H1 (cell line): ENCODE measurements at regions not wholly inside any gene's neighbourhood (a gene's known extent, or its start where the extent isn't known, plus 50 kb on each side); places are given as distances from the start of the nearest gene placed in this dataset.

Experiments used
- CTCF ChIA-PET: fragments of 300-600 bp; sonication (Branson Sonifier 250); formaldehyde crosslinking; loops from one replicate; lab custom pipeline; 2021; ENCODE audit not compliant: partially characterized antibody; lab: Charles Lee
- POLR2A ChIA-PET: fragments of 300-600 bp; sonication (Branson Sonifier 250); formaldehyde crosslinking; loops from one replicate; lab custom pipeline; 2021; ENCODE audit warnings: inconsistent platforms; ENCODE audit not compliant: partially characterized antibody; lab: Charles Lee
- DNase-seq, 2 experiments: peaks; one replicate each; pipeline versions ENCODE4 v3.0.0 to v3.0.0-alpha.2; 2010 to 2022; ENCODE audit warnings: low spot score in 2 of 2, low read depth in 1 of 2, mixed read lengths in 1 of 2
- FAIRE-seq: peaks from 2 replicates; lab custom pipeline; 2011; peaks lifted over from hg19 to GRCh38; lab: Jason Lieb, UNC
- H2AFZ ChIP-seq: 2 replicates; pipeline ENCODE4 v1.8.1; 2012; ENCODE audit warnings: low read length, inconsistent platforms
- H2AK5ac ChIP-seq: 2 replicates; pipeline ENCODE4 v1.6.1; 2013; ENCODE audit warnings: low read depth, low read length
- H2BK120ac ChIP-seq: replicated peaks from 2 replicates; pipeline ENCODE3; 2013; ENCODE audit warnings: low read depth, low read length, inconsistent platforms
- H2BK12ac ChIP-seq: 2 replicates; pipeline ENCODE4 v1.6.1; 2013; ENCODE audit warnings: low read depth, low read length
- H2BK15ac ChIP-seq: 2 replicates; pipeline ENCODE4 v1.6.1; 2013; ENCODE audit warnings: low read length
- H2BK20ac ChIP-seq: 2 replicates; pipeline ENCODE4 v1.6.1; 2013; ENCODE audit warnings: low read length
- H2BK5ac ChIP-seq: 2 replicates; pipeline ENCODE4 v1.6.1; 2013; ENCODE audit warnings: low read depth, low read length
- H3K14ac ChIP-seq: 2 replicates; pipeline ENCODE4 v1.6.1; 2013; ENCODE audit warnings: inconsistent platforms; ENCODE audit not compliant: insufficient read length
- H3K18ac ChIP-seq: 2 replicates; pipeline ENCODE4 v1.6.1; 2013; ENCODE audit warnings: low read length; ENCODE audit errors: extremely low read depth
- H3K23ac ChIP-seq: 2 replicates; pipeline ENCODE4 v1.6.1; 2013; ENCODE audit warnings: inconsistent platforms; ENCODE audit not compliant: insufficient read length
- H3K23me2 ChIP-seq: 2 replicates; pipeline ENCODE4 v1.6.1; 2013; ENCODE audit warnings: low read depth, low read length
- H3K27ac ChIP-seq: 2 replicates; pipeline ENCODE4 v1.6.1; 2011; ENCODE audit warnings: low read depth, low read length, inconsistent platforms
- H3K27me3 ChIP-seq, 4 experiments: replicated peaks in 1 of 4; 1 replicate in 1 of 4; 2 replicates in 3 of 4; pipeline versions ENCODE4 v1.6.1 to v1.8.1; 2011 to 2013; ENCODE audit warnings: low read length in 3 of 4, mild to moderate bottlenecking in 3 of 4, inconsistent platforms in 2 of 4, mixed read lengths in 2 of 4, moderate library complexity in 1 of 4; ENCODE audit not compliant: control insufficient read depth in 3 of 4, insufficient read depth in 3 of 4; ENCODE audit errors: extremely low read depth in 1 of 4
- H3K36me3 ChIP-seq, 4 experiments: 2 replicates each; pipeline versions ENCODE4 v1.6.1 to v1.8.1; 2011 to 2013; ENCODE audit warnings: mild to moderate bottlenecking in 4 of 4, low read length in 3 of 4, moderate library complexity in 2 of 4, control low read depth in 1 of 4, inconsistent platforms in 1 of 4; ENCODE audit not compliant: insufficient read depth in 4 of 4, control insufficient read depth in 2 of 4
- H3K4ac ChIP-seq: replicated peaks from 2 replicates; pipeline ENCODE3; 2013; ENCODE audit warnings: low read length, low read depth, mixed read lengths, inconsistent platforms; ENCODE audit not compliant: insufficient read length
- H3K4me1 ChIP-seq, 4 experiments: replicated peaks in 1 of 4; 1 replicate in 1 of 4; 2 replicates in 3 of 4; pipeline versions ENCODE4 v1.6.1 to v1.8.1; 2011 to 2013; ENCODE audit warnings: low read length in 3 of 4, inconsistent platforms in 2 of 4, mixed read lengths in 1 of 4; ENCODE audit not compliant: insufficient read depth in 4 of 4, control insufficient read depth in 3 of 4
- H3K4me2 ChIP-seq, 2 experiments: 2 replicates each; pipeline versions ENCODE4 v1.6.1 to v1.8.1; 2011 to 2013; ENCODE audit warnings: low read depth in 2 of 2, low read length in 2 of 2, control low read depth in 1 of 2, inconsistent platforms in 1 of 2, mild to moderate bottlenecking in 1 of 2; ENCODE audit not compliant: insufficient read depth in 1 of 2
- H3K4me3 ChIP-seq, 4 experiments: fragments of 200-600, 300-600 bp in 1 of 4; sonication (generic), shearing (Covaris generic), sonication (Bioruptor Twin) in 1 of 4; 2 replicates each; pipeline versions ENCODE4 v1.5.1 to v1.8.1; 2011 to 2016; ENCODE audit warnings: low read length in 4 of 4, low read depth in 3 of 4, control low read depth in 2 of 4, inconsistent platforms in 2 of 4, mild to moderate bottlenecking in 2 of 4, mixed read lengths in 1 of 4, moderate library complexity in 1 of 4; ENCODE audit not compliant: insufficient read depth in 2 of 4; ENCODE audit errors: extremely low read depth in 1 of 4
- H3K56ac ChIP-seq: replicated peaks from 2 replicates; pipeline ENCODE3; 2013; ENCODE audit warnings: low read depth, mild to moderate bottlenecking, mixed read lengths, low read length, inconsistent platforms; ENCODE audit not compliant: insufficient read length
- H3K79me1 ChIP-seq: 2 replicates; pipeline ENCODE4 v1.6.1; 2013; ENCODE audit warnings: low read depth, low read length, control low read depth
- H3K79me2 ChIP-seq, 2 experiments: 2 replicates each; pipeline versions ENCODE4 v1.6.1 to v1.8.1; 2012 to 2013; ENCODE audit warnings: low read length in 2 of 2, mild to moderate bottlenecking in 2 of 2, inconsistent platforms in 1 of 2; ENCODE audit not compliant: insufficient read depth in 2 of 2, control insufficient read depth in 1 of 2
- H3K9ac ChIP-seq, 4 experiments: replicated peaks in 1 of 4; 1 replicate in 1 of 4; 2 replicates in 3 of 4; pipeline versions ENCODE4 v1.6.1 to v1.8.1; 2011 to 2013; ENCODE audit warnings: low read depth in 3 of 4, low read length in 3 of 4, control low read depth in 2 of 4, mild to moderate bottlenecking in 2 of 4, moderate library complexity in 2 of 4, inconsistent platforms in 1 of 4; ENCODE audit errors: extremely low read depth in 1 of 4
- H3K9me3 ChIP-seq, 2 experiments: 2 replicates each; pipeline versions ENCODE4 v1.6.1 to v1.8.1; 2012 to 2013; ENCODE audit warnings: mild to moderate bottlenecking in 2 of 2, moderate library complexity in 2 of 2, control low read depth in 1 of 2, inconsistent platforms in 1 of 2, low read depth in 1 of 2, low read length in 1 of 2, mixed read lengths in 1 of 2; ENCODE audit not compliant: insufficient read depth in 2 of 2
- H4K20me1 ChIP-seq, 2 experiments: replicated peaks in 1 of 2; 2 replicates each; pipeline versions ENCODE3 to v1.8.1; 2011 to 2013; ENCODE audit warnings: inconsistent platforms in 2 of 2, low read length in 2 of 2, mild to moderate bottlenecking in 1 of 2; ENCODE audit not compliant: insufficient read depth in 2 of 2, control insufficient read depth in 1 of 2
- H4K5ac ChIP-seq: 2 replicates; pipeline ENCODE4 v1.6.1; 2013; ENCODE audit warnings: low read length, low read depth, mixed read lengths, inconsistent platforms; ENCODE audit not compliant: insufficient read length
- H4K8ac ChIP-seq: 2 replicates; pipeline ENCODE4 v1.8.0; 2013; ENCODE audit warnings: mild to moderate bottlenecking, moderate library complexity, low read length, inconsistent platforms; ENCODE audit not compliant: insufficient read depth; ENCODE audit errors: extremely low read depth
- H4K91ac ChIP-seq: replicated peaks from 2 replicates; pipeline ENCODE3; 2013; ENCODE audit warnings: low read length, mixed read lengths, inconsistent platforms; ENCODE audit not compliant: insufficient read length
- CBX5 ChIP-seq: fragments of 300-800, 300-1000 bp; sonication (generic); IDR thresholded peaks from 2 replicates; pipeline ENCODE4 v1.7.1; 2016; ENCODE audit warnings: antibody characterized with exemption, low read length, low read depth
- CBX8 ChIP-seq: fragments of 300-800, 300-1000 bp; sonication (generic); IDR thresholded peaks from 2 replicates; pipeline ENCODE4 v1.7.1; 2016; ENCODE audit warnings: low read depth, low read length, borderline replicate concordance
- CEBPB ChIP-seq: IDR thresholded peaks from 2 replicates; pipeline ENCODE4 v1.6.1; 2012; ENCODE audit warnings: low read depth, low read length
- CHD1 ChIP-seq: IDR thresholded peaks from 2 replicates; pipeline ENCODE4 v1.6.1; 2012; ENCODE audit warnings: low read depth, low read length, improper control_type of control experiment
- CHD2 ChIP-seq: IDR thresholded peaks from 2 replicates; pipeline ENCODE4 v1.6.1; 2012; ENCODE audit warnings: low read length, improper control_type of control experiment
- CTBP2 ChIP-seq: IDR thresholded peaks from 2 replicates; pipeline ENCODE4 v1.7.0; 2011; ENCODE audit warnings: borderline replicate concordance, mild to moderate bottlenecking, moderate library complexity, mixed read lengths, low read length; ENCODE audit not compliant: insufficient read depth, insufficient read length
- KDM5A ChIP-seq: fragments of 200-600 bp; IDR thresholded peaks from 2 replicates; pipeline ENCODE4 v1.7.1; 2012; ENCODE audit warnings: mild to moderate bottlenecking, low read length, inconsistent platforms, mixed read lengths
- NANOG ChIP-seq: IDR thresholded peaks from 2 replicates; pipeline ENCODE4 v1.6.1; 2011; ENCODE audit warnings: low read length, low read depth, mild to moderate bottlenecking, inconsistent platforms; ENCODE audit not compliant: insufficient read depth, poor library complexity, severe bottlenecking
- PHF8 ChIP-seq: fragments of 200-600 bp; sonication (generic); conservative IDR thresholded peaks from 2 replicates; pipeline ENCODE4 v1.7.1; 2012; ENCODE audit warnings: low read depth, mild to moderate bottlenecking, inconsistent platforms, low read length, moderate library complexity
- POU5F1 ChIP-seq: IDR thresholded peaks from 2 replicates; pipeline ENCODE4 v1.6.1; 2011; ENCODE audit warnings: low read depth, mild to moderate bottlenecking, low read length, moderate library complexity
- RFX5 ChIP-seq: IDR thresholded peaks from 2 replicates; pipeline ENCODE4 v1.6.1; 2011; ENCODE audit warnings: low read depth, low read length, improper control_type of control experiment, borderline replicate concordance
- RXRA ChIP-seq: IDR thresholded peaks from 2 replicates; pipeline ENCODE4 v1.6.1; 2011; ENCODE audit warnings: low read depth, mild to moderate bottlenecking, low read length, moderate library complexity; ENCODE audit not compliant: insufficient read depth
- SIX5 ChIP-seq: IDR thresholded peaks from 2 replicates; pipeline ENCODE4 v1.6.1; 2011; ENCODE audit warnings: mild to moderate bottlenecking, low read depth, low read length
- TEAD4 ChIP-seq: IDR thresholded peaks from 2 replicates; pipeline ENCODE4 v1.6.1; 2012; ENCODE audit warnings: low read depth, low read length, inconsistent platforms, mixed read lengths
- WGBS, 2 experiments: shearing (Covaris generic) in 1 of 2; methylation state at CpG; one replicate each; pipeline versions ENCODE4 v1.1.6 to v1.1.7; 2013 to 2015; ENCODE audit warnings: low lambda C conversion rate in 2 of 2, mixed read lengths in 2 of 2, inconsistent platforms in 1 of 2, low coverage in 1 of 2, missing lambda C conversion rate in 1 of 2; ENCODE audit not compliant: insufficient replicate concordance in 2 of 2, insufficient coverage in 1 of 2, insufficient read length in 1 of 2; ENCODE audit errors: extremely low coverage in 1 of 2, missing lambda C conversion rate in 1 of 2; 5-methylcytosine and 5-hydroxymethylcytosine counted together
- TF ChIP-seq, protein P1 (sequence below): IDR thresholded peaks from 2 replicates; pipeline ENCODE4 v1.6.1; 2012; ENCODE audit warnings: inconsistent platforms

DNA sequence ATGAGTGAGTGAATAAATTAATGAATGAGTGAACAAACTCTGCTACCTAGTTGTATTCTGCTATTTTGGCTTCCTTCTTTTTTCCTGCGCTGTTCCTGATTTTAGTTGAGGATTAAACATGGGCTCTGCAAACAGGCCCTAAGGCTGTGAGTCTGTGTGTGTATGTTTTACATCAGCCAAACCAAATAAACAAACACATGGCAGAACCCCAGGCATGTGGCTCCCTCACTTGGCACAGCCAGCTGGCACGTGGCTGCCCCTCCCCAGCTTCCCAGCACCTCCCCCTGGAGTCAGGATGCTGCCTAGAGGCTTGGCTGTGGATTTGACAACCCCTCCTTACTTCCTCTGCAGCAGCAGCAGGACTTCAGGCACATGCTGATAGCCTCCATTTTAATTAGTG is 593.2 kb downstream of the INSC start:
- H3K56ac ChIP-seq = no peak overlapping the region
- no peak overlapping the region for H2BK5ac ChIP-seq
- no peak overlapping the region; the same call in 1 of the 2 replicates for H2BK15ac ChIP-seq
- no peak overlapping the region for H3K14ac ChIP-seq
- FAIRE-seq (no peak), DNase-seq (no peak)
- H2BK120ac ChIP-seq = no peak overlapping the region
- H4K5ac ChIP-seq = no peak overlapping the region
- no peak overlapping the region for H2BK12ac ChIP-seq
- no peak overlapping the region for H4K8ac ChIP-seq
- ChIA-PET POLR2A (no interaction called here), CTCF (interaction anchor here (0.6 to 1.8 kb wide), 5 partner anchors 11 to 1162 kb away, joined by 3 to 6 read pairs (median 4); no protein-coding TSS in a partner anchor)
- H3K4ac ChIP-seq = no peak overlapping the region
- H3K23ac ChIP-seq = no peak overlapping the region
- no peak overlapping the region for H3K27ac ChIP-seq
- H3K4me3 ChIP-seq = no peak overlapping the region
- H3K79me1 ChIP-seq = no peaks in the 10 kb centered on the region
- WGBS, 2 experiments = 59% methylated on average over 2 of the region's 2 CpGs; no CpG with 5 or more reads in 1 of the 2 experiments
- no peaks in the 10 kb centered on the region for H3K36me3 ChIP-seq
- no peak overlapping the region for H2AK5ac ChIP-seq
- H3K9ac ChIP-seq = no peak overlapping the region
- no peaks in the 10 kb centered on the region for H4K20me1 ChIP-seq
- no peak overlapping the region for H3K18ac ChIP-seq
- H2AFZ ChIP-seq = no peak overlapping the region
- no peak overlapping the region for H3K4me2 ChIP-seq
- H3K23me2 ChIP-seq = no peaks in the 10 kb centered on the region
- H3K79me2 ChIP-seq = no peaks in the 10 kb centered on the region
- H3K4me1 ChIP-seq = peaks cover 0 to 9% (median 5%) of the 10 kb centered on the region in 4 experiments; a peak in 5 of 7 replicates
- H3K27me3 ChIP-seq = peaks cover 0 to 3% (median 0%) of the 10 kb centered on the region in 4 experiments; a peak in 4 of 7 replicates
- no peak overlapping the region for H2BK20ac ChIP-seq
- H4K91ac ChIP-seq = no peak overlapping the region
- no peaks in the 10 kb centered on the region; a peak in 1 of 4 replicates for H3K9me3 ChIP-seq
- no peak for TF ChIP-seq RXRA
- no peak for TF ChIP-seq POU5F1
- no peak for TF ChIP-seq CTBP2
- no peak for TF ChIP-seq CHD1
- no peak for TF ChIP-seq NANOG
- no peak for TF ChIP-seq CEBPB
- TF ChIP-seq CBX5 = no peak
- no peak for TF ChIP-seq PHF8
- no peak for TF ChIP-seq RFX5
- TF ChIP-seq, protein P1, sequence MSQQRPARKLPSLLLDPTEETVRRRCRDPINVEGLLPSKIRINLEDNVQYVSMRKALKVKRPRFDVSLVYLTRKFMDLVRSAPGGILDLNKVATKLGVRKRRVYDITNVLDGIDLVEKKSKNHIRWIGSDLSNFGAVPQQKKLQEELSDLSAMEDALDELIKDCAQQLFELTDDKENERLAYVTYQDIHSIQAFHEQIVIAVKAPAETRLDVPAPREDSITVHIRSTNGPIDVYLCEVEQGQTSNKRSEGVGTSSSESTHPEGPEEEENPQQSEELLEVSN = peak; percentile 76
- no peak for TF ChIP-seq SIX5
- no peak for TF ChIP-seq CBX8
- no peak for TF ChIP-seq TEAD4
- no peak for TF ChIP-seq CHD2
- TF ChIP-seq KDM5A = no peak
